GM20431 (cell line): ENCODE measurements at regions not wholly inside any gene's neighbourhood (a gene's known extent, or its start where the extent isn't known, plus 50 kb on each side); places are given as distances from the start of the nearest gene placed in this dataset.

Experiments
- in situ Hi-C: fragments of 300-500 bp; cut with MseI, MboI; formaldehyde crosslinking; loops from one replicate; pipeline ENCODE4 v1.15.0; 2020; ENCODE audit warnings: low sequenced_read_pairs; ENCODE audit not compliant: unreplicated experiment

GRCh38 chr2:226190479-226191252 is 609.0 kb downstream of the IRS1 start:
- in situ Hi-C loops = no loop called here

GRCh38 chr2:226189061-226189460 is 610.6 kb downstream of the IRS1 start:
- in situ Hi-C loops = no loop called here

GRCh38 chr2:226187616-226188015 is 612.0 kb downstream of the IRS1 start:
- in situ Hi-C loops = no loop called here

- in situ Hi-C loops = no loop called here
These were observed 612.5 kb downstream of the IRS1 start for GRCh38 chr2:226187156-226187555.

GRCh38 chr2:226185616-226186211 is 613.9 kb downstream of the IRS1 start:
- in situ Hi-C loops = no loop called here

GRCh38 chr2:226184940-226185615 is 614.5 kb downstream of the IRS1 start:
- in situ Hi-C loops = no loop called here

GRCh38 chr2:226184540-226184939 is 615.1 kb downstream of the IRS1 start:
- in situ Hi-C loops = no loop called here

- in situ Hi-C loops = no loop called here
These were observed 616.1 kb downstream of the IRS1 start for GRCh38 chr2:226183550-226183949.

- in situ Hi-C loops = no loop called here
These were observed 616.6 kb downstream of the IRS1 start for GRCh38 chr2:226183033-226183432.

- in situ Hi-C loops = no loop called here
These were observed 617.7 kb downstream of the IRS1 start for GRCh38 chr2:226181909-226182308.

- in situ Hi-C loops = no loop called here
These were observed 619.2 kb downstream of the IRS1 start for GRCh38 chr2:226180281-226180884.

GRCh38 chr2:226179010-226179409 is 620.6 kb downstream of the IRS1 start:
- in situ Hi-C loops = no loop called here

GRCh38 chr2:226176283-226176984 is 623.2 kb downstream of the IRS1 start:
- in situ Hi-C loops = no loop called here

- in situ Hi-C loops = no loop called here
These were observed 625.2 kb downstream of the IRS1 start for GRCh38 chr2:226174390-226174789.

GRCh38 chr2:226172939-226173338 is 626.7 kb downstream of the IRS1 start:
- in situ Hi-C loops = no loop called here

GRCh38 chr2:226172309-226172708 is 627.3 kb downstream of the IRS1 start:
- in situ Hi-C loops = no loop called here

- in situ Hi-C loops = no loop called here
These were observed 629.7 kb downstream of the IRS1 start for GRCh38 chr2:226169751-226170581.

- in situ Hi-C loops = no loop called here
These were observed 631.0 kb downstream of the IRS1 start for GRCh38 chr2:226168496-226169160.

- in situ Hi-C loops = no loop called here
These were observed 635.1 kb downstream of the IRS1 start for GRCh38 chr2:226164512-226164911.
